Activated B cell treated with CpG ODN at 0.5 μM for 24 hours (primary cell): ENCODE measurements at regions not wholly inside any gene's neighbourhood (a gene's known extent, or its start where the extent isn't known, plus 50 kb on each side); places are given as distances from the start of the nearest gene placed in this dataset.

ENCODE experiments used
- ATAC-seq: fragments of 200-7000 bp; cut with Tn5 transposase; one replicate; pipeline ENCODE4 v1.10.0; 2021; ENCODE audit warnings: low read depth, mild to moderate bottlenecking, moderate library complexity
- CTCF ChIA-PET: fragments of 350-600 bp; sonication (Branson Sonifier 250); formaldehyde crosslinking; loops from one replicate; lab custom pipeline; 2021; ENCODE audit warnings: antibody characterized with exemption; lab: Charles Lee
- POLR2A ChIA-PET: fragments of 350-600 bp; sonication (Branson Sonifier 250); formaldehyde crosslinking; loops from one replicate; lab custom pipeline; 2021; ENCODE audit warnings: antibody characterized with exemption; lab: Charles Lee
- DNase-seq: peaks from one replicate; pipeline ENCODE4 v3.0.0; 2022
- H3K27ac Mint-ChIP-seq: one replicate; pipeline ENCODE4 v1.8.0; 2020; ENCODE audit warnings: mixed read lengths
- H3K27me3 Mint-ChIP-seq: one replicate; pipeline ENCODE4 v1.8.0; 2021; ENCODE audit warnings: mixed read lengths
- H3K36me3 Mint-ChIP-seq: one replicate; pipeline ENCODE4 v1.8.0; 2021; ENCODE audit warnings: low read depth, mixed read lengths
- H3K4me1 Mint-ChIP-seq: one replicate; pipeline ENCODE4 v1.8.0; 2021; ENCODE audit warnings: mixed read lengths
- H3K4me3 Mint-ChIP-seq: one replicate; pipeline ENCODE4 v1.8.0; 2020; ENCODE audit warnings: mild to moderate bottlenecking, mixed read lengths
- H3K9me3 Mint-ChIP-seq: one replicate; pipeline ENCODE4 v1.8.0; 2020; ENCODE audit warnings: mixed read lengths
- intact Hi-C: fragments of 100-400 bp; cut with micrococcal nuclease; formaldehyde crosslinking; loops from one replicate; pipeline ENCODE4 v1.15.1; 2024
- TF ChIP-seq, protein P1 (sequence below): fragments of 200-600 bp; IDR thresholded peaks from one replicate; pipeline ENCODE4 v1.8.0; 2022; ENCODE audit warnings: antibody characterized with exemption, mild to moderate bottlenecking

DNA sequence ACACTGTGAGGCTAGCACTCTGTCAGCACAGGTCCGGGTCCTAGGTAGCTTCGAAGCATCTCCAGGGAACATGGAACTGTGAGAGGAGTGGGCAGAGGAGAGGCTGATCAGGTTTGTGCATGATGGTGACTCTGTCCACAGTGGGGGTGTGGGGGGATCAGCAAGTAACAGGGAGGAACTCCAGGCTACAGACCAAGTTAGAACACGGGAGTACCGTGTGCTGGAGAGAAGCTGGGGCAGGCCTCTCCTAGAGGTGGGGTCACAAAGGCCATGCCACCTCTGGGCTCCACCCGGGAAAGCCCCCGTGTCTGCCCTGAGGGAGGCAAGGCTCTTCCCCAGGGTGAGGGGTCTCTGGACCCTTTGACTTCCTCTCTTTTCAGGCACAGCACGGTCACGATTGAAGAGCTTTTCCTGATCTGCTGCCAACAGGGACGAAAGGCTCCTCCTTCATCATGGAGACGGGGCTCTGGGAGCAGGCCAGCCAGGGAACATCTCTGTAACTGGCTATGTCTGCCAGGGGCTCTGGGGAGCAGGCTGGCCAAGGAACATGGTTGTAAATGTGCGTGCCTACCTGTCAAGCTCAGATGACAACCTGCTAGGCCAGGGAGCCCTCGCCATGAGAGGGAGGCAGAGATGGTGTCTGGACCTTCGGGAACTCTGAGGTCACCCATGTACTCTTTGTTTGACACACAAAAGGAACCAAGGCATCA lies 1476.1 kb downstream of the BRD1 start:
- ChIA-PET CTCF (no interaction called here), POLR2A (no interaction called here)
- TF ChIP-seq, protein P1, sequence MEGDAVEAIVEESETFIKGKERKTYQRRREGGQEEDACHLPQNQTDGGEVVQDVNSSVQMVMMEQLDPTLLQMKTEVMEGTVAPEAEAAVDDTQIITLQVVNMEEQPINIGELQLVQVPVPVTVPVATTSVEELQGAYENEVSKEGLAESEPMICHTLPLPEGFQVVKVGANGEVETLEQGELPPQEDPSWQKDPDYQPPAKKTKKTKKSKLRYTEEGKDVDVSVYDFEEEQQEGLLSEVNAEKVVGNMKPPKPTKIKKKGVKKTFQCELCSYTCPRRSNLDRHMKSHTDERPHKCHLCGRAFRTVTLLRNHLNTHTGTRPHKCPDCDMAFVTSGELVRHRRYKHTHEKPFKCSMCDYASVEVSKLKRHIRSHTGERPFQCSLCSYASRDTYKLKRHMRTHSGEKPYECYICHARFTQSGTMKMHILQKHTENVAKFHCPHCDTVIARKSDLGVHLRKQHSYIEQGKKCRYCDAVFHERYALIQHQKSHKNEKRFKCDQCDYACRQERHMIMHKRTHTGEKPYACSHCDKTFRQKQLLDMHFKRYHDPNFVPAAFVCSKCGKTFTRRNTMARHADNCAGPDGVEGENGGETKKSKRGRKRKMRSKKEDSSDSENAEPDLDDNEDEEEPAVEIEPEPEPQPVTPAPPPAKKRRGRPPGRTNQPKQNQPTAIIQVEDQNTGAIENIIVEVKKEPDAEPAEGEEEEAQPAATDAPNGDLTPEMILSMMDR = no peak
- no peak for ATAC-seq
- Mint-ChIP-seq H3K4me3 (no peak overlapping the region), H3K27me3 (peaks cover 4% of the 10 kb centered on the region), H3K36me3 (no peaks in the 10 kb centered on the region), H3K4me1 (no peaks in the 10 kb centered on the region), H3K27ac (no peak overlapping the region), H3K9me3 (no peaks in the 10 kb centered on the region)
- intact Hi-C loops = no loop called here
- no peak for DNase-seq

- TF ChIP-seq, protein P1 = no peak
- Mint-ChIP-seq H3K9me3 (no peaks in the 10 kb centered on the region), H3K4me3 (no peak overlapping the region), H3K36me3 (no peaks in the 10 kb centered on the region), H3K27ac (no peak overlapping the region), H3K27me3 (peaks cover 4% of the 10 kb centered on the region), H3K4me1 (no peaks in the 10 kb centered on the region)
- intact Hi-C loops = no loop called here
- DNase-seq (no peak), ATAC-seq (no peak)
- POLR2A ChIA-PET = no interaction called here
- CTCF ChIA-PET = no interaction called here
Observed at GRCh38 chr22:48350456-48350855, 1477.2 kb downstream of the BRD1 start.

DNA sequence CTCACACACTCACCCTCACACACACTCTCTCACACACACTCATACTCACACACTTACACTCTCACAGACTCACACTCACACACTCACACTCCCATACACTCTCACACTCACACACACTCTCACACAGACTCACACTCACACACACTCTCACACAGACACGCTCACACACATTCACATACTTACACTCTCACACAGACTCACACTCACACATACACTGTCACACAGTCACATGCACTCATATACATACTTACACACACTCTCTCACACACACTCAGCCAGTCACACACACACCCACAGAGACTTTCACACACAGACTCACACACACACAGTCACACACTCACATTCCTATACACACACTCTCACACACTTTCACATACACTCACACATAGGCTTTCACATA lies 1478.8 kb downstream of the BRD1 start:
- H3K27me3 Mint-ChIP-seq = peaks cover 2% of the 10 kb centered on the region
- no peaks in the 10 kb centered on the region for H3K9me3 Mint-ChIP-seq
- H3K36me3 Mint-ChIP-seq = no peaks in the 10 kb centered on the region
- H3K27ac Mint-ChIP-seq = no peak overlapping the region
- intact Hi-C loops = no loop called here
- ChIA-PET CTCF (no interaction called here), POLR2A (no interaction called here)
- DNase-seq (no peak), ATAC-seq (no peak)
- H3K4me1 Mint-ChIP-seq = no peaks in the 10 kb centered on the region
- TF ChIP-seq, protein P1 = no peak
- no peak overlapping the region for H3K4me3 Mint-ChIP-seq

DNA sequence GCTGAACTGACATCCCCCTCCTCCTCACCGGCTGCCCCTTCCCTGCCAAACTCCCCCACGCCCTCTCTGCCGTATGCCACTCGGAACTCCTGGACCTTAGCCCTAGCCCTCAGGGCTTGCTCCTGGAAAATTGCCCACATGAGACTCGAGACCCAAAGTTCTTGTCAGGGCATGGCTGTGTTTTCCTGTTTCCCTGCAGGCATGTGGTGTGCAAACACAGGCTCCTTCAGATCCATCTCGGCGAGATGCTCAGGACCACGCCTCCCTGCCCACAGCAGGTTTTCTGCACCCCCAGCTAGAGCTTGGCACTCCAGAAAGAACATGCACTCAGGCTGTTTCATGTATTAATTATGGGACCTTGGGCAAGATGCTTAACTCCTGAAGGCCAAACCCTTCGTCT lies 1480.4 kb downstream of the BRD1 start:
- peaks cover 2% of the 10 kb centered on the region for H3K27me3 Mint-ChIP-seq
- ChIA-PET CTCF (no interaction called here), POLR2A (no interaction called here)
- TF ChIP-seq, protein P1 = no peak
- no peak for ATAC-seq
- intact Hi-C loops = no loop called here
- no peaks in the 10 kb centered on the region for H3K9me3 Mint-ChIP-seq
- no peak overlapping the region for H3K27ac Mint-ChIP-seq
- H3K4me3 Mint-ChIP-seq = no peak overlapping the region
- H3K4me1 Mint-ChIP-seq = no peaks in the 10 kb centered on the region
- DNase-seq = no peak
- H3K36me3 Mint-ChIP-seq = no peaks in the 10 kb centered on the region

- no peak for ATAC-seq
- no peak overlapping the region for H3K27ac Mint-ChIP-seq
Observed at GRCh38 chr22:48346911-48347310, 1480.8 kb downstream of the BRD1 start.

More at GRCh38 chr22:48346911-48347310, 1480.8 kb downstream of the BRD1 start:
- Mint-ChIP-seq H3K27me3 (peaks cover 2% of the 10 kb centered on the region), H3K9me3 (no peaks in the 10 kb centered on the region), H3K36me3 (no peaks in the 10 kb centered on the region), H3K4me3 (no peak overlapping the region), H3K4me1 (no peaks in the 10 kb centered on the region)
- ChIA-PET CTCF (no interaction called here), POLR2A (no interaction called here)
- DNase-seq = no peak
- TF ChIP-seq, protein P1 = no peak
- intact Hi-C loops = no loop called here
